Activated CD8-positive, alpha-beta memory T cell treated with anti-CD3 and anti-CD28 coated beads, Interleukin-2, amount 50 U/mL, for 48 hours (primary cell): ENCODE measurements at regions not wholly inside any gene's neighbourhood (a gene's known extent, or its start where the extent isn't known, plus 50 kb on each side); places are given as distances from the start of the nearest gene placed in this dataset.
"Not testable (repeated sequence)": the region's sequence is repeated elsewhere in the genome, so short reads cannot be mapped to it uniquely, and the experiment has no call there.

Source experiments
- DNase-seq: peaks from one replicate; pipeline ENCODE4 v3.0.0-alpha.2; 2020

DNA sequence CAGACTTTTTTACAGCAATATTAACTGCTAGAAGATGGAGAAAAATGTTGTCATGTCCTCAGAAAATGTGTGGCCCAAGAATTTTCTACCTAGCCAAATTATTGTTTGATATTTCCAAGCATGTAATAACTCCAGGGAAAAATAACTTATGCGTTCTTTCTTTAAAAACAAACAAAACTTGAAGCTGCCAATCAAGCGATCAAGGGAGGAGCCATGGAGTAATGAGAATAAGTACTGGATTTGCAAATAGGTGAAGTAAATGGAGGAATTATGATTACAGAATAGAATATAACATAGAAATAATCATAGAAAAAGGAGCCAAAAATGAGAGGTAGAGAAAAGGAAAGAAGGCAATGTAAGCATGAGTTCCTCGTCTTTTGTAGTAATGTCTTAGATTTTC is 225.3 kb downstream of the DLEU7 start:
- DNase-seq, result no peak

DNA sequence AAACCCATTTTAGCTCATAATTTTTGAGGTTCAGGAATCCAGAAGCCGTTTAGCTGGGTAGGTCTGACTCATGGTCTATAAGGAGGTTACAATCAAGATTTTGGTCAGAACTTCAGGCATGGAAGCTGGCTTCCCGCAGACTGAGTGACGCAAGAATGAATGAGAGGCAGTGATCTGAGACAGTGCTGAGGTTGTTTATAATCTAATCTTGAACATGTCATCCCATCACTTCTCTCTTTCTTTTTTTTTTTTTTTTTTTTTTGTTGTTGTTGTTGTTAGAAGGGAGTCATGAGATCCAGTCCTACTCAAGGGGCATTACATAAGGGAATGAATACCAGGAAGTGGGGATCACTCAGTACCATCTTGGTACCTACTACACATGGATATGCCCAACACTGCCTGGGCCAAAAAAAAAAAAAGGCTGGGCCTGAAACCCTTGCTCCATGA is 217.4 kb downstream of the DLEU7 start:
- DNase-seq, result no peak

DNA sequence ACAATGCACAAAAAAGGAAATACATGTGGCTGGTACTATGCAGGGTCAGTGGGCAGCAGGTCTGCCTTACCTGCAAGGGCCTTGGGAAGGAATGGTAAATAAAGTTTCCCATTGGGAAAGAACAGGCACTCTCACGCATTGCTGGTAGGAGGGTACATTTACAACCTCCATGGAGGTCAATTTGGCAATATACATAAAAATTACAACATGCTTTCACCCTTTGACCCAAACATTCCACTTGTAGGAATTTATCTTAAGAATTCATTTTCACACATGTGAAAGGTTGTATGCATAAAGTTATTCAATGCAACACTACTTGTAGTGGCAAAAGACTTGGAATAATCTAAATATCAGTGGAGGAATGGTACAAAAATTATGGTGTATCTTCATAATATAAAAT is 216.4 kb downstream of the DLEU7 start:
- DNase-seq, result no peak

DNA sequence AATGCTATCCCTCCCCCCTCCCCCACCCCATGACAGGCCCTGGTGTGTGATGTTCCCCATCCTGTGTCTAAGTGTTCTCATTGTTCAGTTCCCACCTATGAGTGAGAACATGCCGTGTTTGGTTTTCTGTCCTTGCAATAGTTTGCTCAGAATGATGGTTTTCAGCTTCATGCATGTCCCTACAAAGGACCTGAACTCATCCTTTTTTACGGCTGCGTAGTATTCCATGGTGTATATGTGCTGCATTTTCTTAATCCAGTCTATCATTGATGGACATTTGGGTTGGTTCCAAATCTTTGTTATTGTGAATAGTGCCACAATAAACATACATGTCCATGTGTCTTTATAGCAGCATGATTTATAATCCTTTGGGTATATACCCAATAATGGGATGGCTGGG is 215.0 kb downstream of the DLEU7 start:
- not testable (repeated sequence) for DNase-seq

DNA sequence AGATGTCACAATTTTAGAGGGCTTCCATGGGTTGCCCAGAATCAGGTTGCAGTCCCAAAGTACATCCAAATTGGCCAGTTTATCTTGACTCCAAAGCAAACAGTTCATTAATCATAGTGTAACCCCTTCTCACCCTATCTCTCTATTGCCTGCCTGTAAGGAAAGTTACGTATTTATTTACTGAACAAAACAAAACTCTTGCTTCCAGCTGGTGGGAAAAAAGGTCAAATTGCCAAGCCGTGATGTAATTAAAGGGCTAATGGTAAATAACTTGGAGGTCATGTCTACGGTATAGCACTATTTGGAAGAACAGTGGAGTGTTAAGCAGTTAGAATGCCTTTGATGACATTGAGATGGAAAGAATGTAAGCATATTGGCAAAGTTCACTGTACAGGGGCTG is 214.0 kb downstream of the DLEU7 start:
- no peak for DNase-seq

DNA sequence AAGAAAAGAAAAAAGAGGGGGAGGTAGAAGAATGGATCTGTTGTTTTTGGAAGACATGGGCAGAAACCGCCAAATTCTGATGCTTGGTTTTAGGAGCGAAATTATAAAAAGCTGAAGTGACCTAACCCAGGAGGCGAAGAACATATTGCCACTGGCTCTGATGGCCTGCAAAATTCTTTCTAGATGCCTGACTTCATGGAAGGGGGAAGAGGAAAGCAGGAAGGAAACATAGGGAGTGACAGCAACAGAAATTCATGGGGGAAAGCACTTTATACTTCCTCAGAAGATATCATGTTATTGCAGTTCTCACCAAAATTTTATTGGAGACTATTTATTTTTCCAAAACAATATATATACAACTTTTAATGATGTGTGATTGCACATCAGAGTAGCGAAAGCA is 213.5 kb downstream of the DLEU7 start:
- DNase-seq, result no peak

DNA sequence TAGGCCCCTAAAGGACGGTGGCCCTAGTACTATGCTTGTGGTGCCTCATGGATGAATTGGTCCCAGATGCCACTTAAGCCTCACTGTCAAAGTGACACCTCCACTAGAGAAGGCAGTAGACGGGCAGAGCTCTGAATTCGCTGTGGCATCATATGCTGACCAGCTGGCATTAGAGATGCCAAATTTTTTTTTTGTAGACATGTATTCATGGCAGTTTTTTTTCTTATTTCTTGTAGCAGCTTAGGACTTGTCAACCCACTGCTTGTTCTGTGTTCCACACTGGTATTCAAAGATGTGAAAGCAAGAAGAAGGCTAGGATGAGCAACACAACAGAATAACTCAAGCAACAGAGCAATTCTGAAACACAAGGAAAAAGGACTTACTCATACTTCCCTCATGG is 212.5 kb downstream of the DLEU7 start:
- no peak for DNase-seq

DNA sequence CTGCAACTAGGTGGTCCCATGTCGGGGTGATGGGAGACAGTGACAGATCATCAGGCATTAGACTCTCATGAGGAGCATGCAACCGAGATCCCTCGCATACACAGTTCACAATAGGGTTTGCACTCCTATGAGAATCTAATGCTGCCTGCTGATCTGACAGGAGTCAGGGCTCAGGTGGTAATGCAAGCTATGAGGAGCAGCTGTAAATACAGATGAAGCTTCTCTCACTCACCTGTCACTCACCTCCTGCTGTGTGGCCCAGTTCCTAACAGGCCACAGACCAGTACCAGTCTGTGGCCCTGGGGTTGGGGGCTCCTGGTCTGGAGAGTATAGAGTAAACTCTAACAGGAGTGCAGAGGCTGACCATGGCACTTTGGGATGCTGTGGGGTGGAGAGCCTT is 209.2 kb downstream of the DLEU7 start:
- no peak for DNase-seq

DNA sequence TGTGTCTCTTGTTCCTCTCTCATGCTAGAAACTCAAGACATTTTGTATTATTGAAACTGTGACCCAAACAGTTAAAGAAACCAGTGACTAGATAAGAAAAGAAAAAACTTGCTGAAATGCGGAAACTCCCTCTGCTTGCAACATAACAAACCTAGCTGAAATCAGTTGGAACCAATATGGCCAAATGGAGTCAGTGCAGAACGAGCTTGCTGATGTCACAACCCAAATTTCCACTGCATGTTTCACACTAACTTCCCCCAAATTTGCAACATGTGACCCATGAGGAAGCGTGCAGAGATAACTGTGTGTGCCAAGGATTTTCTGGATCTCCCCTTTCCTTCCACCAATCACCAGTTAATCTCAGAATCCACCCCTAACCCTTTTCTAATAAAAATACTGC is 208.0 kb downstream of the DLEU7 start:
- no peak for DNase-seq

DNA sequence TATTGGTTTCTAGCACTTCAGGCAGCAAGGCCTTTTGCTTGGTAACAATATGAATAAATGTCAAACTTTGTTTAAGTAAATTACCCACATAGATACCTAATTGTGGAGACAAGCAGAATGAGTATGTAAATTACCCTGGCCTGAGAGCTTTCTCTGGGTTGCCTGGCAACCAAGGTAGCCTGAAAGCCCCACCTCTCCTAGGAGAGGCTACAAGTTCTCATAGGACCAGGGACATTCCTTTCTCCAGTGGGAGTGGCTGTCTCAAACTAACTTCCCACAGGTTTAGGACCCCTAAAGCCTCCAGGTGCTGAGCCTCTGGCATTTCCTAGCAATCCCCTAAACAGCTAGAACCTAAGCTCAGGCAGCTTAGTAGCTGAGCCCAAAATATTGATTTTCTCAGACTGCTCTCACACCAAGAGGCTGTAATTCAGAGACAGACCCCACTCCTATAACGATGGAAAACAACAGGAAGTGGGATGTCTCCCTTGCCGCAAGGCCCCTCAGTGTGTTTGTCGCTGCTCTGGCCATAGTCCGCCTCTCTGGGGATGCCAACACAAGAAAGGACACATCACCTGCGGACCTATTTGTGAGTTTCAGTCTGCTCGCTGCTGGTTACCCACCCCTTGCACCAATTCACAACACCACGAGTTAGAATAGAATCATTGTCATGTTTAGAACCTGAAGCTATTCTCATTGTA is 207.3 kb downstream of the DLEU7 start:
- no peak for DNase-seq

DNA sequence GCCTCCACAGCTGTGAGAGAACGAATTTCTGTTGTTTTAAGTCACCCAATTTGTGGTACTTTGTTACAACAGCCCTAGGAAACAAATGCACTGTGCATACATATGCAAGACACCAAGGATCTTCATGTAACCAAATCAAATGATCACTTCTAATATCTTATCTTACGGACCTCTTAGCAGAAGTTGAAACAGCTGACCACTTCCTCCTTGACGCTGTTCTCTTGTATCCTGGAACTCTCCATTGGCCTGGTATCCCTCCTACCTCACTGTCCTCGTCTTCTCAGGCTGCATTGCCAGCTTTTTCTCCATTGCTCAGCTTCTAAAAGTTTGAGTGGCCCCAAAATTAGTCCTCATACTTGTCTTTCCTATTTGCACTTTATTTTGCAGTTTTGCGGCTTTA is 200.4 kb downstream of the DLEU7 start:
- no peak for DNase-seq

DNA sequence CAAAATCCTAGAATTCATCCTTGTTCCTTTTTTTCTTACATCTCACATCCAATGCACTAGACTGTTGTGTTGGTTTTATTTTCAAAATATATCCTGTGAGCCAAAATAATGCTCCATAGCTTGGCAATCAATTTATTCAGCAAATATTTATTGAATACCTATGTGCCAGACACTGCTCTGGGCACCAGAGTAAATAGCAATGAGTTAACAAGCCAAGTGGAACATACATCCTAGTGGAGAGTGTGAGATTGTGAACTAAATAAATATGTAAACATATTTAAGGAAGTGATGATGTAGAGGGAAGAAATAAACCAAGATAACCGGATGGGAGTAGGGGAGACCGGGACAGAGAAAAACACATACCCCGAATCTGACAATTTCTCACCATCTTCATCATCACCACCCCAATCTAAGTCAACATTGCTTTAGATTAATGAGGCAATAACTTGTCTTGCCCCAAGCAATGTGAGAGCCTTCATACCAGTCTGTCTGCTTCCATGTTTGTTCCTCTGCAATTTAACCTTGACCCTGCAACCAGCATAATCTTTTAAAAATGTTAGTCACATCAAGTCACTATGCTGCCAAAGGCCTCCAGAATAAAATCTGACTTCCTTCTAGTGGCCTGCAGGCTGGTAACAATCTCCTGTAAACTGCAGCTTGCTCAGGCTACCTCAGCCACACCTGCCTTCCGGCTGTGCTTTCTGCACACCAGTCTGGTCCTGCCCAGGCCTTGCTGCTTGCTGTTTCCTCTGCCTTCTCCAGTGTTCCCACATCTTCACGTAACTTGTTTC is 199.2 kb downstream of the DLEU7 start:
- no peak for DNase-seq

DNA sequence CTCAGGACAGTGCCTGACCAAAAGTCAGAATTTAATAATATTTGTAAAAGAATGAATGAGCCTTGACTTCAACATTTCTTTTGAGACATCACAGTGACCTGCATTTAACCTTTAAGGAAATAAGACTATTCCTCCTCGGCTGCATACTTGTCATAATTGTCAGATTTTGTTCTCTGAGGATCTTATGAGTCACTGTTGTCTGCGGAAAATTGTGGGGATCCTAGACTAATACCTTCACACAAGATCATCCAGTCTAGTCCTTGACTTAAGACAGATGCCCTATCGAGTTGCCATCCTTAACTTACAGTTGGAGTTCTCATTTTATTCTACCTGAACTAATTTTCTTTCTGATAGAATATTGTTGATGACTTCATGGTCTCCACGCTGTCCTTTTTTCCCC is 198.4 kb downstream of the DLEU7 start:
- no peak for DNase-seq

DNA sequence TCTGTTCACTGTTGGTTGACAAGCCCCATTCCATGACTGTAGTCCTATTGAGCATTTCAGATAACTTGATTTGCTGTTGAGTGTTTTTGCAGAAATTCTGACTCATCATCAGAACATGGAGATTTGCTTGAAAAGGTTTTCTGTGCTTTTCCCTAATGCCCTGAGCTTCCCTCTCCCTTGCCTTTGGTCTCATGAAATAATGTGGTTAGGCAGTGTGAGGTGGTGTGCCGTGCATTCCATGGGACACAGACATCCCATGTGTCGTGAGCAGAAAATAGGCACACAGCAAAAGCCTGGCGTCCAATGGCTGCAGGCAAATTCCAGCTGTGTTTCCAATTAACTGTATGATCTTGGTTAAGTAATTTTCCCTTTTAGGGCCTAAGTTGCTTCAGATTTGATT is 197.4 kb downstream of the DLEU7 start:
- DNase-seq, result no peak

DNA sequence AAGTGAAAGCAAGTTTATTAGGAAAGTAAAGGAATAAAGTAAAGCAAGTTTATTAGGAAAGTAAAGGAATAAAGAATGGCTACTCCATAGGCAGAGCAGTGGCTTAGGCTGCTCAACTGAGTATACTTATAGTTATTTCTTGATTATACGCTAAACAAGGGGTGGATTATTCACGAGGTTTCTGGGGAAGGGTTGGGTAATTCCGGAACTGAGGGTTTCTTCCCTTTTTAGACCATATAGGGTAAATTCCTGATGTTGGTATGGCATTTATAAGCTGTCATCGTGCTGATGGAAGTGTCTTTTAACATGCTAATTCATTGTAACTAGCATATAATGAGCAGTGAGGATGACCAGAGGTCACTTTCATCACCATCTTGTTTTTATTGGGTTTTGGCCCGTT is 194.3 kb downstream of the DLEU7 start:
- no peak for DNase-seq

DNA sequence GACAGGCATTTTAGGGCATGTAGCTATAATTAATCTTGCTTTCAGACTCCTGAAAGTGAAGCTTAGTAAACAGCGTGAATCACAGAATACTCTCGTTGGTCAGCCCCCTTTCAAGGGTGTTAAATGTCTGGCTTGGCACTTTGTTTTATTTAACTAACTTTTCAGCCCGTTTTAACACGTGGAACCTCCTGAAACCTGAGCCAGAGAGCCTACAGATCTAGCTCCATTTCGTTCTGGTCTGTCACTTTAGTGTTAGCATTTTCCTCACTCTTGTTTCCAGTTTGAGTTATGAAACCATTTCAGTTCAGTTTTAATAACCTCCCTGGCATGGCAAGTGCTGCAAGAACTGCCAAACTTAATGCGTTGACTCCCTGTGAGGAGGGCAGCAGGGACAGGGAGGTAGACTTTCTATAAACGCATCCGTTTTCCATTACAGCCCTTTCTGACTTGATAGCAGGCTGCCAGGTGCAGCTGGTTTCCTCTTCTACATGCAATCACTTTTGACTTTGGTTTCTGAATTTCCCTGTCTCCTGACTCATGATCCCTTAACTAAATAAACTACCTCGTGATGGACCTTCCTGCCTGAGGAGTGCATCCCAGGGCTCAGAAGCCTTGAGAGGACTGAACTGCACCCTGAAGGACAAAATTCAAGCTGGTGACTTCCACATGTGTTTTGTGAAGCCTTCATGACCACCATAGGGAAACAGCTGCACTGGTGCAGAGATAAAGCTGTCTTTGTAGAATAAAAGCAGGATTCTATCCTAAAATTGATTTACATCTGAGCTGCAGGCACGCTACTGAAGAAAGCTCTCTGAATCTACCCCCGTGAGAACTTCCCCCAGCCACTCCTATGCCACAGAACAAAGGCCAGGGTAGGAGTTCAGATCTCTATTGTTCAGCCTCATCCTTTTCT is 192.6 kb downstream of the DLEU7 start:
- no peak for DNase-seq

DNA sequence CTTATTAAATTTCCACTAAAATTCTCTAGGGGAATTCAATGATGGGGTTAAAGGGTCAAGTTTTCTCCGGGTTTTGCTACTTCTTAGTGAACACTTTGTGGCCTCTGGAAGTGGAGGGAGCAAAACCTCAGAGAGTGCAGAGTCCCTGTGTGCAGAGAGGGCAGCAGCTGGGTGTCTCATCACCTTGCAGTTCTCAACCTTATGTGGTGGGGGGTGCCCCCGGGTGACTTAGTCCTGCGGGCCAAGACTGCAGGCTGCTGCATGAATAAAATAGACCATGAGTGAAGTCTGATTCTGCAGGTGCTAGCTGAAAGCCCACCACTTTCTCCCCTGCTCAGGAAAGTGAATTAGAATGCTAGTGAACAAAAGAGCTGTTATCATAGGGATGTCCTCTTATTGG is 191.6 kb downstream of the DLEU7 start:
- DNase-seq, result no peak

DNA sequence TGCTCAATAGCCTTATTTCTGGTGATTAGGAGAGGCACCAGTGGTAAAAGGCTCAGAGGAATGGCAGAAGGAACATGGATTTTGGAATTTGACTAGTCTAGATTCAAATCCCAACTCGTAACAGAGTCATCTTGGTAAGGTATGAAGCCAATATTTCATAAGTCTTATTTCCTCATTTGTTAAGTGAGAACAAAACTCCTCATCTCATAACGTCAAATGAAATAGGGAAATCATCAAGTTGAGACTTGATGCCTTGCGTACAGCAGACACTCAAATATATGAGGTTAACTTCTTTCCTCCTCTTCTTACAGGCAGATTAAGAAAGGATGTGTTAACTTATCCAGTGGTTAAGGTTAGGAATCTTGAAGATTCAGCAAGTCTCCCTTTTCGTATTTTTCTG is 189.2 kb downstream of the DLEU7 start:
- DNase-seq, result no peak

DNA sequence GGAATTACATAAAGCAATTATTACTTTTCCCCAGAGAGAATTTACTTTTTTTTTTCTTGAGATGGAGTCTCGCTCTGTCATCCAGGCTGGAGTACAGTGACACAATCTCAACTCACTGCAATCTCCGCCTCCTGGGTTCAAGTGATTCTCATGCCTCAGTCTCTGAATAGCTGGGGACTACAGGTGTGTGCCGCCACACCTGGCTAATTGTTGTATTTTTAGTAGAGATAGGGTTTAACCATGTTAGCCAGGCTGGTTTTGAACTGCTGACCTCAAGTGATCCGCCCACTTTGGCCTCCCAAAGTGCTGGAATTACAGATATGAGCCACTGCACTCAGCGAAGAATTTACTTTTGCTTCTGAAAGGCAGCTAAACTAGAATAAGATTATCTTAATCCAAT is 181.6 kb downstream of the DLEU7 start:
- DNase-seq, result not testable (repeated sequence)

DNA sequence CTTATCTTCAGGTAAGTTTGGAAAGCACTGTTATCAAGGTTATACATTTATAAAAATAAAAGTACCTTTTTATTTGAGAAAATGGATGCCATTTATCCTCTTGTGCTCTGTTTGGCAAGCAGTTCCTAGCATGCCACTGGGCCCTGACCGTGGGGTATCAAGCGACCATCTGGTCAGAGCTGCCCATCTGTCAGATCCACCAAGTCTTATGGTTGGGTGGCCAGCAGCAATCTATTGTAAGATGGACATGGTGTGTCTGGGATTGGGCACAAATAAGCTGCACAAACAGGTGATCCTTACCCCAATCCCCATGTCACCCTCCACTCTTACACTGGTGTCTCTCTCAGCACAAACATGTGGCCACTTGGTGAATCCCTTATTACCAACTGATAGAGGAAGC is 178.5 kb downstream of the DLEU7 start:
- DNase-seq, result no peak

DNA sequence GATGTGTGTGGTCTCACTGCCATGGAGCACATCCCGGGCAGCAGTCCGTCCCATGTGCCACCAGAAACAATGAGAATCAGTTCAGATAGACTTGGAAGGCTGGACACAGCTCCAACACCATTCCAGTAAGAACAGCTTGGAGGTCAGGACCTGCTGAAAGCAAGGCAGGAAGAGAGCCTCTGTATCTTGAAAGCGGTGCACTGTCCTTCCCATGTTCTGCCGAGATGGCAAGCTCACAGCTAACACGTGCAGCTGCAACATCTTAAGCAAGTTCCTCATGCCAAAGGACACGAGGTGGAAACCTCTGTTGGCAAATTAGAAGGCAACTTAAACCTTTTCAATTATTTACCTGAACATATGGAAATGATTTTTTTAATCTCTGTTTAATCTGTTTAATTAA is 175.4 kb downstream of the DLEU7 start:
- DNase-seq, result no peak

DNA sequence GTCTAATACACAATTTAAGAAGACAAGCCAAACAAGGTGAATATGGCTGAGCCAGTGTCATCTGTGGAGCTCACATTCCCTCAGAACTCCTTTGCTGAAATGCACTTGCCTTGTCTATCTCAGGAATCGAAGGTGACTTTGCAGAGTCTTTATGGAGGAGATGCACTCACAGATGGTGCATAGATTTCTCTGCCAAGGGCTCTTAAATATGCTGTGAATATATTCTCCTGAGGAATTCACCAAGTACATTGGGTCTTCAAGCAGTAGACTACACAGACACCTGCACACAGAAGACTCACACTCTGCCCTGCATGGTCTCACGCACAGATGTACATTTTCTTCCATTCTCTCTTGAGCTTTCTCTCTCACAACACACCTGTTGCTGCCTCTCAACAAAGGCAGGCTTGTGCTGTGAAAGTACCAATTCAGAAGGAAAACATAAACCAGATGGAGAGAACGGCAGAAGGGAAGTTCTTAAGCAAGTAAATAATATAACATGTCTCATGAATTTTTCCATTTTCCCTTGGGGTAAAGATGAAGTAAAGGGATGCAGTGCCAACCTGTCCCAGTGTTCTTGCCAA is 174.7 kb downstream of the DLEU7 start:
- no peak for DNase-seq

DNA sequence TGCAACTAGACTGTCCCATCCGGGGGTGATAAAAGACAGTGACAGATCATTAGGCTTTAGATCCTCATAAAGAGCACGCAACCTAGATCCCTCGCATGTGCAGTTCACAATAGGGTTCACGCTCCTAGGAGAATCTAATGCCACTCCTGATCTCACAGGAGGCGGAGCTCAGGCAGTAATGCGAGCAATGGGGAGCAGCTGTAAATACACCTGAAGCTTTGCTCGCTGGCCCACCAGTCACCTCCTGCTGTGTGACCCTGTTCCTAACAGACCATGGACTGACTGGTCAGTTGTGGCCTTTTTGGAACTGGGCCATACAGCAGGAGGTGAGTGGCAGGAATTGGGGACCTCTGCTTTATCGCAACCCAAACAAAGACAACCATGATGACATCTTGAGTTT is 173.2 kb downstream of the DLEU7 start:
- DNase-seq, result no peak
